ENCODE measurements at regions not wholly inside any gene's neighbourhood (a gene's known extent, or its start where the extent isn't known, plus 50 kb on each side); places are given as distances from the start of the nearest gene placed in this dataset.

GRCh38 chr16:51407921-51408320 is 256.9 kb upstream of the SALL1 start:
- TF ChIP-seq EZH2 (IDR thresholded peaks at IDR 0.05; ENCODE audit: low read depth) (no peak), CTCF (conservative IDR thresholded peaks at IDR 0.05) (no peak)
